HepG2 (cell line): ENCODE measurements at regions not wholly inside any gene's neighbourhood (a gene's known extent, or its start where the extent isn't known, plus 50 kb on each side); places are given as distances from the start of the nearest gene placed in this dataset.

ENCODE experiments used
- HOXA9 ChIP-seq: sonication (generic); formaldehyde crosslinking; IDR thresholded peaks from 2 replicates; pipeline ENCODE4 v1.8.1; 2022; ENCODE audit warnings: missing genetic modification reagents, mild to moderate bottlenecking, moderate library complexity, borderline replicate concordance
- KAT2B ChIP-seq: fragments of 150-350 bp; IDR thresholded peaks from 2 replicates; pipeline ENCODE4 v1.6.1; 2014; ENCODE audit warnings: low read depth, low read length, borderline replicate concordance
- MIXL1 ChIP-seq: IDR thresholded peaks from 2 replicates; pipeline ENCODE4 v1.6.1; 2016
- ONECUT2 ChIP-seq: sonication (generic); formaldehyde crosslinking; IDR thresholded peaks from 2 replicates; pipeline ENCODE4 v1.4.0; 2020; ENCODE audit warnings: missing genetic modification reagents
- REST ChIP-seq, 2 experiments: IDR thresholded peaks; 2 replicates each; pipeline ENCODE4 v1.6.1; 2011 to 2012; ENCODE audit warnings: low read length in 2 of 2, borderline replicate concordance in 1 of 2, low read depth in 1 of 2, mild to moderate bottlenecking in 1 of 2, moderate library complexity in 1 of 2
- SALL1 ChIP-seq: sonication (generic); formaldehyde crosslinking; IDR thresholded peaks from 2 replicates; pipeline ENCODE4 v1.8.0; 2022; ENCODE audit warnings: mild to moderate bottlenecking, missing genetic modification reagents
- TBL1XR1 ChIP-seq: fragments of 150-350 bp; IDR thresholded peaks from 2 replicates; pipeline ENCODE4 v1.6.1; 2014; ENCODE audit warnings: borderline replicate concordance, low read length; ENCODE audit not compliant: partially characterized antibody
- ZKSCAN1 ChIP-seq: fragments of 150-350 bp; IDR thresholded peaks from 2 replicates; pipeline ENCODE4 v1.6.1; 2014; ENCODE audit warnings: low read length
- ZNF318 ChIP-seq: sonication (generic); formaldehyde crosslinking; IDR thresholded peaks from 2 replicates; pipeline ENCODE4 v1.4.0; 2020; ENCODE audit warnings: mild to moderate bottlenecking, missing genetic modification reagents
- ZNF484 ChIP-seq: sonication (generic); formaldehyde crosslinking; IDR thresholded peaks from 2 replicates; pipeline ENCODE4 v1.5.1; 2020; ENCODE audit warnings: mild to moderate bottlenecking, low read depth, missing genetic modification reagents, borderline replicate concordance
- ZNF572 ChIP-seq: sonication (generic); formaldehyde crosslinking; IDR thresholded peaks from 2 replicates; pipeline ENCODE4 v1.5.1; 2020; ENCODE audit warnings: mild to moderate bottlenecking, missing genetic modification reagents
- TF ChIP-seq, protein P1 (sequence below): sonication (generic); formaldehyde crosslinking; IDR thresholded peaks from 2 replicates; pipeline ENCODE4 v1.5.1; 2020; ENCODE audit warnings: mild to moderate bottlenecking, missing genetic modification reagents

DNA sequence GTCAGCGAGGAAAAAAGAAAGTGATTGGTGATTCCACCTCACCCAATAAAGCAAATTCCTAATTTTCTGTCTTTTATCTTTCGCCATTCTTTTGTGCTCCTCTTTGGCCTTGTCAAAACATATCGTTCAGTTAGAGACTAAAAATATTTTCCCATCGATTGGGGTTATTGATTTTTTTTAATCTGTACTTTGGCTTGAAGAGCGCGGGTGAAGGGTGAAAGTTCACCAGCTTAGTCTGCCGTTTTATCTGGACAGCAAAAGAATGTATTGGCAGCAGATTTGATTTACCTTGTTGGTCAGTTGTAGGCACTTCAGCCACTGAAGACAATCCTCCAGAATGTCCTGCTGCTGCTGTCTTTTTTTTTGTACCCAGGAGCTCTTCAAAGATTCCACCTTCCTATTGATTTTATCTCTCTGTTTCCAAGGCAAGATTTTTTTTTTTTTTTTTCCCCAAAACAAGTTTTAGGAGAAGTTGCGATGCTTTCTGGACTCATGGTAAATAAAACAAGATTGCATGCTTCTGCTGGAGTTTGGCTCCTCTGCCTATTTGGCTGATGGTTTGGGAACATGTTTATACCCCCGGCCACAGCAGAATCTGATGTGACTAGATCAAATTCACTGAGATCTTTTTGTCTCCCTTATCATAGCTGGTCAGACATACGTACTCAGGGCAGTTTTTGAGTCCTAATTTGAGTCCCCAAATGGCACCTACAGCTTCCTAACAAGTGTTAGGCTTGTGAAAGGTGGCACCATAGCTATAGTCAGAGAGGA, 269.3 kb upstream of the ONECUT1 start (continued):
- TF ChIP-seq, protein P1, sequence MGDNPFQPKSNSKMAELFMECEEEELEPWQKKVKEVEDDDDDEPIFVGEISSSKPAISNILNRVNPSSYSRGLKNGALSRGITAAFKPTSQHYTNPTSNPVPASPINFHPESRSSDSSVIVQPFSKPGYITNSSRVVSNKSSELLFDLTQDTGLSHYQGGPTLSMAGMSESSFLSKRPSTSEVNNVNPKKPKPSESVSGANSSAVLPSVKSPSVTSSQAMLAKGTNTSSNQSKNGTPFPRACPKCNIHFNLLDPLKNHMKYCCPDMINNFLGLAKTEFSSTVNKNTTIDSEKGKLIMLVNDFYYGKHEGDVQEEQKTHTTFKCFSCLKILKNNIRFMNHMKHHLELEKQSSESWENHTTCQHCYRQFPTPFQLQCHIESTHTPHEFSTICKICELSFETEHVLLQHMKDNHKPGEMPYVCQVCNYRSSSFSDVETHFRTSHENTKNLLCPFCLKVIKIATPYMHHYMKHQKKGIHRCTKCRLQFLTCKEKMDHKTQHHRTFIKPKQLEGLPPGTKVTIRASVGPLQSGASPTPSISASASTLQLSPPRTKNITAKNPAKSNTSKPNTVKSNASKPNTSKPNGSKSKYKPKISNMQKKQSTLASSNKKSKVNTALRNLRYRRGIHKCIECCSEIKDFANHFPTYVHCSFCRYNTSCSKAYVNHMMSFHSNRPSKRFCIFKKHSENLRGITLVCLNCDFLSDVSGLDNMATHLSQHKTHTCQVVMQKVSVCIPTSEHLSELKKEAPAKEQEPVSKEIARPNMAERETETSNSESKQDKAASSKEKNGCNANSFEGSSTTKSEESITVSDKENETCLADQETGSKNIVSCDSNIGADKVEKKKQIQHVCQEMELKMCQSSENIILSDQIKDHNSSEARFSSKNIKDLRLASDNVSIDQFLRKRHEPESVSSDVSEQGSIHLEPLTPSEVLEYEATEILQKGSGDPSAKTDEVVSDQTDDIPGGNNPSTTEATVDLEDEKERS (CRISPR knock-in tag), result 0 out of 2 replicates have a peak, but pooled peaks have one; percentile 43
- TF ChIP-seq TBL1XR1, result no peak
- no peak for TF ChIP-seq ZNF318
- TF ChIP-seq ZKSCAN1, result no peak
- TF ChIP-seq ONECUT2 (CRISPR knock-in tag), result peak; percentile 97
- peak; percentile 68 for TF ChIP-seq MIXL1
- TF ChIP-seq REST (IDR thresholded peaks at IDR 0.05; ENCODE audit: borderline replicate concordance in 1 of 2, low read depth in 1 of 2, low read length in 2 of 2), result no peak
- no peak for TF ChIP-seq ZNF484 (CRISPR knock-in tag)
- peak; percentile 86; the same call in 1 of the 2 replicates for TF ChIP-seq SALL1
- peak; percentile 100 for TF ChIP-seq KAT2B
- TF ChIP-seq HOXA9, result no peak
- no peak for TF ChIP-seq ZNF572 (CRISPR knock-in tag)
